Breast epithelium (tissue), 3 donors: ENCODE measurements at regions not wholly inside any gene's neighbourhood (a gene's known extent, or its start where the extent isn't known, plus 50 kb on each side); places are given as distances from the start of the nearest gene placed in this dataset.

Source experiments
- CTCF ChIP-seq, 3 donors: fragments of 450-650 bp; IDR thresholded peaks; one replicate each; pipeline ENCODE4 v1.5.1; 2016 to 2017; ENCODE audit warnings: antibody characterized with exemption in 3 of 3, mild to moderate bottlenecking in 3 of 3, moderate library complexity in 3 of 3
- POLR2A ChIP-seq: fragments of 450-650 bp; IDR thresholded peaks from one replicate; pipeline ENCODE4 v1.6.1; 2016; ENCODE audit warnings: antibody characterized with exemption, mild to moderate bottlenecking, moderate library complexity
- POLR2AphosphoS5 ChIP-seq, 3 donors: sonication (generic); formaldehyde crosslinking; IDR thresholded peaks; one replicate each; pipeline ENCODE4 v1.6.1; 2017; ENCODE audit warnings: antibody characterized with exemption in 3 of 3

GRCh38 chr1:4488018-4488417, 166.4 kb upstream of the AJAP1 start:
- TF ChIP-seq POLR2A (no peak), CTCF (IDR thresholded peaks at IDR 0.05) (no peak), POLR2AphosphoS5 (IDR thresholded peaks at IDR 0.05) (no peak)
